GM06990 (cell line): ENCODE measurements at regions not wholly inside any gene's neighbourhood (a gene's known extent, or its start where the extent isn't known, plus 50 kb on each side); places are given as distances from the start of the nearest gene placed in this dataset.

Experiments used
- DNase-seq: peaks from one replicate; pipeline ENCODE4 v3.0.0-alpha.2; 2011; ENCODE audit not compliant: insufficient read length; ENCODE audit errors: extremely low read depth
- H3K27me3 ChIP-seq: replicated peaks from 2 replicates; pipeline ENCODE4 v1.6.0; 2011; ENCODE audit warnings: low read length; ENCODE audit not compliant: control insufficient read depth, insufficient read depth
- H3K36me3 ChIP-seq: 2 replicates; pipeline ENCODE4 v1.5.1; 2011; ENCODE audit warnings: low read length; ENCODE audit not compliant: control insufficient read depth, insufficient read depth
- H3K4me3 ChIP-seq: replicated peaks from 2 replicates; pipeline ENCODE4 v1.5.1; 2011; ENCODE audit warnings: low read depth, mild to moderate bottlenecking, control low read depth, low read length
- TF ChIP-seq, protein P1 (sequence below): IDR thresholded peaks from 2 replicates; pipeline ENCODE4 v1.5.1; 2011; ENCODE audit warnings: low read length, control low read depth, mild to moderate bottlenecking, inconsistent platforms; ENCODE audit not compliant: insufficient read depth, poor library complexity, severe bottlenecking

DNA sequence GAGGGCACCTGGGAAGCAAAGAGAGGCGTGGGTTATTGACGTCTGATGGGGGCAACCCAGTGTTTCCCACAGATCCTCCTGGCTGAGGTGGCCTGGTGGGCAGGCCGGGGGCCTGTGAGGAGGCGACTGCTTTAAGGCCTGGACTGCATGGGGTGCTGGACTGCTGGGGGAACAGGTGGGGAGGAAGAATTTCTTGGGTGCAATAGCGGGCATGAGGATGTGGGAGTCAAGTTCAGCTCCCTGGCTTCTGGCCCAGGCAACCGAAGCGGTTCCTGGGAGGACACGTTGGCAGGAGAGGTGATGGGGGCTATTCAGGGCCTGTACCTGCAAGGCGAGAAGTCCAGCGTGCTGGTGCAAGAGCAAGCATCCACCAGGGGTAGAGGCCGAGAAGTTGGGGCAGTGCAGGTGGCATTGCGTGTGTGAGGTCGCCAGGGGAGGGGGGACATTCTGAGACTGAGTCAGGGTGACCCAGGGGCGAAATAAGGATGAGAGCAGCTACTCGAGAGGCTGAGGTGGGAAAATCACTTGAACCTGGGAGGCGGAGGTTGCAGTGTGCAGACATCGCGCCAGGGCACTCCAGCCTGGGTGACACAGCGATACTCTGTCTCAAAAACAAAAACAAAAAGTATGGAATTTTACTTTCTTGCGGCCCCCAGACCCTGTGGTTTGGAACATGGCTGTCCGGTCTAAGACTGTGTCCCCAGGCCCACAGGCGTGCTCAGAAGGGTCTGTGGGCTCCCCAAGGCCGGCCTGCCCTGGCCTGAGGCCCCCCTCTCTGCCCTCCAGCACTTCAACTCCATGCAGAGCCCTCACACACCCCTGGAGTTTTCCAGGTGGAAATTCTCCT, 53.6 kb upstream of the ELN start:
- H3K36me3 ChIP-seq: no peaks in the 10 kb centered on the region
- DNase-seq: no peak
- H3K4me3 ChIP-seq: no peak overlapping the region
- no peaks in the 10 kb centered on the region for H3K27me3 ChIP-seq
- TF ChIP-seq, protein P1, sequence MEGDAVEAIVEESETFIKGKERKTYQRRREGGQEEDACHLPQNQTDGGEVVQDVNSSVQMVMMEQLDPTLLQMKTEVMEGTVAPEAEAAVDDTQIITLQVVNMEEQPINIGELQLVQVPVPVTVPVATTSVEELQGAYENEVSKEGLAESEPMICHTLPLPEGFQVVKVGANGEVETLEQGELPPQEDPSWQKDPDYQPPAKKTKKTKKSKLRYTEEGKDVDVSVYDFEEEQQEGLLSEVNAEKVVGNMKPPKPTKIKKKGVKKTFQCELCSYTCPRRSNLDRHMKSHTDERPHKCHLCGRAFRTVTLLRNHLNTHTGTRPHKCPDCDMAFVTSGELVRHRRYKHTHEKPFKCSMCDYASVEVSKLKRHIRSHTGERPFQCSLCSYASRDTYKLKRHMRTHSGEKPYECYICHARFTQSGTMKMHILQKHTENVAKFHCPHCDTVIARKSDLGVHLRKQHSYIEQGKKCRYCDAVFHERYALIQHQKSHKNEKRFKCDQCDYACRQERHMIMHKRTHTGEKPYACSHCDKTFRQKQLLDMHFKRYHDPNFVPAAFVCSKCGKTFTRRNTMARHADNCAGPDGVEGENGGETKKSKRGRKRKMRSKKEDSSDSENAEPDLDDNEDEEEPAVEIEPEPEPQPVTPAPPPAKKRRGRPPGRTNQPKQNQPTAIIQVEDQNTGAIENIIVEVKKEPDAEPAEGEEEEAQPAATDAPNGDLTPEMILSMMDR: no peak

DNA sequence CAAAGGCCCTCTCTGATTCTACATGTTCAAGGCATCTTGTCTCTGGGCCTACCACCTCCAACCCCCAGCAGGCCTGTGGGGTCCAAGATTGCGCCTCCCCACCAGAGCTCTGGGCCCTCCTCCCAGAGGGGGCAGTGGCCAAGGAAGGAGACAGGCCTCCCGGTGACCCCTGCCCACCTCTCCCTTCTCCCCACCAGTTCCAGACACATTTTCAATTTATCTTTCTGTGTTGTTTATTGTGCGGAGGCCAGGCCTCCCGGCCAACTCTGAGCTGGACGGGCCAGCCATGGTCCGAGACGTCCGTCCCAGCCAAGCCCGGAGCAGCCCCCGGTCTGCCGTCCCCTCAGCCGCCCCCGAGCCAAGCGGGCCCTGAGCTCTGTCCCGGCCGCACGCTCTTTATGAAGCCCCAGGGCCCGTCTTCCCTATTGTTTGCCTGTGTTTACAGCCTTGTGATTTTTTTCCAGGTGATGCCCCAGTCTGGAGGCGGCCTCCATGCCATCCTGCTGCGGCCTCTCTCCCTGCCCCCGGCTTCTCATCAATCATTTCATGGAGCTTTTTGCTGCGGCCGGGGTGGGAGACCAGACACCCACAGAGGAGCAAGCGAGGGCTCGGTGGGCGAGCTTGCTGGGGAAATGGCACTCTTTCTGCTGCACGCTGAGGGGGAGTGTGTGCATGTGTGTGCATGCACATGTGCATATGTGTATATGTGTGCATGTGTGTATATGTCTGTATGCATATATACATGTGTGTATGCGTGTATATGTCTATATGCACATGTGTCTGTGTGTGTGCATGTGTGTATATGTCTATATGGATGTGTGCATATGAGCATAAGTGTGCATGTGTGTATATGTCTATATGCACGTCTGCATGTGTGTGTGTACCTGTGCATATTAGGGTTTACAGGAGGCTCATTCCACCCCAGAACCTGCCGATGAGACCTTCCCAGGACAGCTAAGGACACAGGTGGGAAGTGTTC, 52.7 kb upstream of the ELN start:
- no peaks in the 10 kb centered on the region for H3K36me3 ChIP-seq
- no peaks in the 10 kb centered on the region for H3K27me3 ChIP-seq
- TF ChIP-seq, protein P1: no peak
- DNase-seq: no peak
- no peak overlapping the region for H3K4me3 ChIP-seq

DNA sequence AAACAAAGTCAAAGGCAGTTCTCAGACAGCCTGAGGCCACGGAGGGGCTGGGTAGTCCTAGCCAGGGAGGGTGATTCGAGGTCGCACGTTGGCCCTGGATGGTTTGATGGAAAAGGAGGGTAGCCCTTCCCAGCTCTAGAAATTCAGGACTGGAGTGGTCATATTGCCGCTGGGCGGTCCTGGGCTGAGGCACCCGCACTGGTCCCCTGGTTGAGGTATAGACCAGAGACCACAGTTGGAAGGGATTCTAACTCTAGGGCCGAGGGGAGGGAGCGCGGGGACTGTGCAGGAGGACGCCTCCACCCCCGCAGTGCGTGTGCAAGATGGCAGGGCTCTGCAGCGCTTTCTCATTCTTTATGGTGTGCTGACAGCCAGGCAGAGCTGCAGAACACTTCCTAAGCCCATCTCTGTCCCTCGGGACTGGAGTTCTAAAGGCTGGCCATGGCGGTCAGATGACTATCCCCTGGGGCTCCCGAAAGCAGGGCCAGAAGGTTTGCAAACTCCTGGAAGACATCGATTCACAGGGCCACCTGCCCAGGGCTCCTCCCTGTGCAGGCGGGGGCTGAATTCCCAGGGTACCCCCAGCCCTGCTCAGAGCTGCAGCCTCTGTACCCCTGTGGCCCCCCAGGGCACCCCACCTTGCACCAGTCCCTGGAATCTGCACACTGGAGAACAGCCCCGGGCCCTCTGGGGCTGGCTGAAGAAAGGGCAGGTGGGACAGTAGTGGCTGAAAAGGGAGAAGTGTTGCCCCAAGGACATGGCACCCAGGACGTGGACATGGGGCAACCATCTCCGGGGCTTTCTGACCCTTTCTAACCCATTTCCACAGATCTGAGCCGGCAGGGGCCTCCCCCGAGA, 51.0 kb upstream of the ELN start:
- H3K4me3 ChIP-seq: no peak overlapping the region
- TF ChIP-seq, protein P1: no peak
- H3K27me3 ChIP-seq: no peaks in the 10 kb centered on the region
- H3K36me3 ChIP-seq: no peaks in the 10 kb centered on the region
- DNase-seq: no peak

DNA sequence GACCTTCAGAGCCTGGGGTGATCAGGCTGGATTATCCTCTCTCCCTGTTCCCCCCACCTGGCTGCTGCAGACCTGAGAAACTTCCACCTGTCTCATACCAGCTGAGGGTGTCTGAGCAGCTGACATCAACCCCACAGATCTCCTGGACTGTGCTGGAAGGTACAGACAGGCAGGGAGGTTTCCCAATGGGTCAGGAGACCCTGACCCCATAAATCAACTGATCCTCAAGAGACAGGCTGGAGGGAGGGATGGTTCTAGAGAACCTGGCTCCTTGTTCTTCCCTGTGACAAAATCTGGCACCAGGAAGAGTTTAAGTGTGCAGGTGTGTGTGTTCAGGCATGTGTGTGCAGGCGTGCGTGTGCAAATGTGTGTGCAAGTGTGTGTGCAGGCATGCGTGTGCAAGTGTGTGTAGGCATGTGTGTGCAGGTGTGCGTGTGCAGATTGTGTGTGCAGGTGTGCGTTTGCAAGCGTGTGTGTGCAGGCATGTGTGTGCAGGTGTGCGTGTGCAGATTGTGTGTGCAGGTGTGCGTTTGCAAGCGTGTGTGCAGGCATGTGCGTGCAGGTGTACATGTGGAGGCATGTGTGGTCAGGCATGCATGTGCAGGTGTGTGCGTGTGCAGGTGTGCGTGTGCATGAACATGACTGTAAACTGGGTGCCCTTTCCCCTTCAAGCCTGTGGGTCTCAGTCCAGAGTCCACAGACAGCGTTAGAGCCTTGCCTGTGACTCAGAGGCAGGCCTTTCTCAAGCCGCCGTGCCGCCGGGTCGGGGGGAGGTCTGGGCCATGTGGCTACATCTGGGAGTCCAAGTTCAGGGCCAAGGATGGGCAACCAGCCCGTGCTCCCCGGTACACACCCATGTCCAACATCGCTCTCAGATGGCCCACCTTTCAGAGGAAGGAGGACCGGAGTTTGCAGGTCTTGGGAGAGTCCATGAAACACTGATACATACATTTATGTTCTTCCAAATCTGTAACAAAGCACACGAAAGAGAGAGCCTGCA, 50.1 kb upstream of the ELN start:
- H3K27me3 ChIP-seq: no peaks in the 10 kb centered on the region

More for the DNA sequence above, 50.1 kb upstream of the ELN start:
- Histone ChIP-seq H3K36me3 (no peaks in the 10 kb centered on the region), H3K4me3 (no peak overlapping the region)
- no peak for DNase-seq
- TF ChIP-seq, protein P1: no peak
